PC-3 (cell line): ENCODE measurements at regions not wholly inside any gene's neighbourhood (a gene's known extent, or its start where the extent isn't known, plus 50 kb on each side); places are given as distances from the start of the nearest gene placed in this dataset.

Experiments
- CTCF ChIP-seq: fragments of 300-600 bp; sonication (generic); conservative IDR thresholded peaks from 2 replicates; pipeline ENCODE4 v1.5.1; 2017; ENCODE audit warnings: antibody characterized with exemption, low read depth, mild to moderate bottlenecking, low read length
- EZH2 ChIP-seq: fragments of 300-600 bp; sonication (generic); IDR thresholded peaks from one replicate; pipeline ENCODE4 v1.6.1; 2017; ENCODE audit warnings: antibody characterized with exemption, mild to moderate bottlenecking, low read length; ENCODE audit not compliant: unreplicated experiment
- EZH2phosphoT487 ChIP-seq: fragments of 300-600 bp; sonication (generic); IDR thresholded peaks from 2 replicates; pipeline ENCODE4 v1.6.1; 2018; ENCODE audit warnings: mild to moderate bottlenecking, antibody characterized with exemption, low read length, borderline replicate concordance

GRCh38 chrX:34275699-34276098, 143.6 kb upstream of the FAM47A start:
- TF ChIP-seq CTCF (no peak), EZH2 (no peak), EZH2phosphoT487 (no peak)
